Loucy (cell line): ENCODE measurements at regions not wholly inside any gene's neighbourhood (a gene's known extent, or its start where the extent isn't known, plus 50 kb on each side); places are given as distances from the start of the nearest gene placed in this dataset.
"Not testable (repeated sequence)": the region's sequence is repeated elsewhere in the genome, so short reads cannot be mapped to it uniquely, and the experiment has no call there.

Source experiments
- H2AFZ ChIP-seq: fragments of 200-600 bp; sonication (generic); 2 replicates; pipeline ENCODE4 v1.6.0; 2016; ENCODE audit warnings: antibody characterized with exemption, mild to moderate bottlenecking, low read length, moderate library complexity
- H3F3A ChIP-seq: fragments of 200-600 bp; 2 replicates; pipeline ENCODE4 v1.6.0; 2016; ENCODE audit warnings: antibody characterized with exemption, low read depth, mild to moderate bottlenecking
- H3K27me3 ChIP-seq: fragments of 200-600 bp; sonication (generic); 2 replicates; pipeline ENCODE4 v1.6.1; 2014; ENCODE audit warnings: low read length, mild to moderate bottlenecking; ENCODE audit not compliant: insufficient read depth, poor library complexity, severe bottlenecking
- H3K36me3 ChIP-seq: fragments of 200-600 bp; sonication (generic); 2 replicates; pipeline ENCODE4 v1.6.1; 2016; ENCODE audit warnings: low read length; ENCODE audit not compliant: insufficient read depth
- H3K4me1 ChIP-seq: fragments of 200-600 bp; sonication (generic); 2 replicates; pipeline ENCODE4 v1.5.1; 2014; ENCODE audit warnings: low read length, mild to moderate bottlenecking; ENCODE audit not compliant: insufficient read depth, poor library complexity, severe bottlenecking
- H3K4me2 ChIP-seq: fragments of 200-600 bp; sonication (generic); 2 replicates; pipeline ENCODE4 v1.6.0; 2014; ENCODE audit warnings: antibody characterized with exemption, low read length, low read depth, mild to moderate bottlenecking; ENCODE audit not compliant: poor library complexity, severe bottlenecking
- H3K4me3 ChIP-seq: fragments of 200-600 bp; sonication (generic); 2 replicates; pipeline ENCODE4 v1.5.1; 2014; ENCODE audit warnings: low read length, mild to moderate bottlenecking, mixed read lengths; ENCODE audit not compliant: poor library complexity, severe bottlenecking
- H3K79me2 ChIP-seq: fragments of 200-600 bp; sonication (generic); 2 replicates; pipeline ENCODE4 v1.6.1; 2014; ENCODE audit warnings: low read length; ENCODE audit not compliant: insufficient read depth
- H3K9ac ChIP-seq: fragments of 200-600 bp; sonication (generic); 2 replicates; pipeline ENCODE4 v1.6.0; 2014; ENCODE audit warnings: mild to moderate bottlenecking, low read depth, low read length, moderate library complexity; ENCODE audit not compliant: poor library complexity, severe bottlenecking
- H3K9me2 ChIP-seq: fragments of 200-600 bp; sonication (generic); replicated peaks from 2 replicates; pipeline ENCODE4 v1.6.1; 2016; ENCODE audit warnings: low read depth, low read length, mixed read lengths
- H3K9me3 ChIP-seq: fragments of 200-600 bp; sonication (generic); 2 replicates; pipeline ENCODE4 v1.6.1; 2014; ENCODE audit warnings: mild to moderate bottlenecking, antibody characterized with exemption, low read length, low read depth; ENCODE audit not compliant: insufficient read depth
- H4K20me1 ChIP-seq: fragments of 200-600 bp; sonication (generic); 2 replicates; pipeline ENCODE4 v1.6.0; 2014; ENCODE audit warnings: antibody characterized with exemption, low read length, mild to moderate bottlenecking; ENCODE audit not compliant: insufficient read depth, poor library complexity, severe bottlenecking
- EZH2phosphoT487 ChIP-seq: fragments of 200-600 bp; IDR thresholded peaks from 2 replicates; pipeline ENCODE4 v1.6.1; 2018; ENCODE audit warnings: antibody characterized with exemption, mild to moderate bottlenecking, moderate library complexity, borderline replicate concordance
- TF ChIP-seq, protein P1 (sequence below): fragments of 200-600 bp; sonication (generic); conservative IDR thresholded peaks from 2 replicates; pipeline ENCODE4 v1.5.1; 2014; ENCODE audit warnings: mild to moderate bottlenecking, antibody characterized with exemption, low read length

DNA sequence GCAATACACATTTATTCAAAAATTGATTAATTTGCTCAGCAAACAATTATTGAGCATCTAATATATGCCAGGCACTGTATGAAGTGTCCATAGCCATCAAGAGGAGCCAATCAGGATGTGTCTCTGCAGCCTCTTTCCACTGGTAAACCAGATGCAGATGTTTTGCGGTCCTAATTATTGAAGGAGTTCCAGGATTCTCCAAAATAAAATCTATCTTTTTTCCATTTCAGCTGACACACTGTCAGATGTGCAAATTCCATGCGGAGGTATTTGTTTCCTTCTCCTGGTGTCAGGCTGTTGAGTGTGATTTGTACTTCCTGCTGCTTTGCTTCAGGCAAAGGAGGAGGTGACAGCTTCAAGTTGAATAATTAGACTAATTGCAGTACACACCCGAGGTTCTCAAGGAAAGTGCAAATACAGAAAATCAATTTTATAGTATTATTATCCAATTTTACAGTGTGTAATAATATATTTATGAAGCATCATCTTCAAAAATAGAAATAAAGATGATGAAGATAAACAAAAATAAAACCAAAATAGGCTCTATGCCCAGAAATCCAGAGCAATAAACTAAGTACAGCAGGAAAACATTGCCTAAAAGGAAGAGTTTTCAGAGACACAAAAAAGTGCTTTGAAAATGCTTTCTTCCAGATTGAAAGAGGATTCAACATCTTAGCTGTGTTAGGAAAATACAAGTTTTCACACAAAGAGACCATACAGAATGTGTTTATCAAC lies 1352.9 kb upstream of the CHAC2 start:
- Histone ChIP-seq H2AFZ (no peak overlapping the region), H3K9ac (no peak overlapping the region), H3K27me3 (no peaks in the 10 kb centered on the region), H3K4me3 (no peak overlapping the region), H4K20me1 (no peaks in the 10 kb centered on the region), H3K36me3 (no peaks in the 10 kb centered on the region), H3K9me2 (no peaks in the 10 kb centered on the region), H3K79me2 (no peaks in the 10 kb centered on the region), H3K9me3 (no peaks in the 10 kb centered on the region), H3F3A (no peaks in the 10 kb centered on the region), H3K4me2 (no peak overlapping the region), H3K4me1 (no peaks in the 10 kb centered on the region)
- no peak for TF ChIP-seq EZH2phosphoT487
- TF ChIP-seq, protein P1, sequence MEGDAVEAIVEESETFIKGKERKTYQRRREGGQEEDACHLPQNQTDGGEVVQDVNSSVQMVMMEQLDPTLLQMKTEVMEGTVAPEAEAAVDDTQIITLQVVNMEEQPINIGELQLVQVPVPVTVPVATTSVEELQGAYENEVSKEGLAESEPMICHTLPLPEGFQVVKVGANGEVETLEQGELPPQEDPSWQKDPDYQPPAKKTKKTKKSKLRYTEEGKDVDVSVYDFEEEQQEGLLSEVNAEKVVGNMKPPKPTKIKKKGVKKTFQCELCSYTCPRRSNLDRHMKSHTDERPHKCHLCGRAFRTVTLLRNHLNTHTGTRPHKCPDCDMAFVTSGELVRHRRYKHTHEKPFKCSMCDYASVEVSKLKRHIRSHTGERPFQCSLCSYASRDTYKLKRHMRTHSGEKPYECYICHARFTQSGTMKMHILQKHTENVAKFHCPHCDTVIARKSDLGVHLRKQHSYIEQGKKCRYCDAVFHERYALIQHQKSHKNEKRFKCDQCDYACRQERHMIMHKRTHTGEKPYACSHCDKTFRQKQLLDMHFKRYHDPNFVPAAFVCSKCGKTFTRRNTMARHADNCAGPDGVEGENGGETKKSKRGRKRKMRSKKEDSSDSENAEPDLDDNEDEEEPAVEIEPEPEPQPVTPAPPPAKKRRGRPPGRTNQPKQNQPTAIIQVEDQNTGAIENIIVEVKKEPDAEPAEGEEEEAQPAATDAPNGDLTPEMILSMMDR = no peak

DNA sequence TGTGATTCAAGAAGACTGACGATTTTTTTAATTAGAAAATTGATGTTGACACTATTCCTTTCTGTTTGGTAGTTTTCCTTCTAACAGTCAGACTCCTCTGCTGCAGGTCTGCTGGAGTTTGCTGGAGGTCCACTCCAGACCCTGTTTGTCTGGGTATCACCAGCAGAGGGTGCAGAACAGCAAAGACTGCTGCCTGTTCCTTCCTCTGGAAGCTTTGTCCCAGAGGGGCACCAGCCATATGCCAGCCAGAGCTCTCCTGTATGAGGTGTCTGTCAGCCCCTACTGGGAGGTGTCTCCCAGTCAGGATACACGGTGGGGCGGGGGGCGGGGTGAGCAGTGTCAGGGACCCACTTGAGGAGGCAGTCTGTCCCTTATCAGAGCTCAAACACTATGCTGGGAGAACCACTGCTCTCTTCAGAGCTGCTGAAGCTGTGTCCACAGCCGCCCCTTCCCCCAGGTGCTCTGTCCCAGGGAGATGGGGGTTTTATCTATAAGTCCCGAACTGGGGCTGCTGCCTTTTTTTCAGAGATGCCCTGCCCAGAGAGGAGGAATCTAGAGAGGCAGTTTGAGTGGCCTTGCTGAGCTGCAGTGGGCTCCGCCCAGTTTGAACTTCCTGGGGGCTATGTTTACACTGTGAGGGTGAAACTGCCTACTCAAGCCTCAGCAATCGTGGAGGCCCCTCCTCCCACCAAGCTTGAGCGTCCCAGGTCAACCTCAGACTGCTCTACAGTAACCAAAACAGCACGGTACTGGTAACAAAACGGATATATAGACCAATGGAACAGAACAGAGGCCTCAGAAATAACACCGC lies 1358.1 kb upstream of the CHAC2 start:
- not testable (repeated sequence) for H3K79me2 ChIP-seq, H2AFZ ChIP-seq, H3K9me2 ChIP-seq, H3K36me3 ChIP-seq, H3K9ac ChIP-seq, H3K4me3 ChIP-seq, H3K9me3 ChIP-seq, H4K20me1 ChIP-seq, H3K4me2 ChIP-seq, H3K4me1 ChIP-seq, H3K27me3 ChIP-seq, H3F3A ChIP-seq

DNA sequence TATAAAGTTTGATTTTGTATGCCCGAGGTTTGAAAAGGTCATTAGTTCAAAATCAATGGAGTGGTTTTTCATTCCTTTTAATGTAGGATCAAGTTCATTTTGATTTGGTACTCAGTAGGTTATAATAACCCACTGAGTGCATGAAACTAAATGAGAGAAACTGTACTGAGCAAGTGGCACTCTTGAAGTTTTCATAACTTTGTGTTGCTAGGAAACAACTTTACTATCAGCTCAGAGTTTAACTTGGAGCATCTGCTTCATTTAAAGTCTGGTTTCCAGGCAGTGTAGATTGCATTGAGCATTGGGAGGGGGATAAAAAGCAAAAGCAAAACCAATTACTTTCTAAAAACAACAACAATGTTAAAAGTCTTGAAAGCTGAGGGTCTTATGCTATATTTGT lies 1361.6 kb upstream of the CHAC2 start:
- TF ChIP-seq EZH2phosphoT487 = no peak
- TF ChIP-seq, protein P1 = no peak
- Histone ChIP-seq H3K4me3 (no peak overlapping the region), H3K79me2 (no peaks in the 10 kb centered on the region), H3K9me2 (no peaks in the 10 kb centered on the region), H3K9me3 (no peaks in the 10 kb centered on the region), H3K36me3 (no peaks in the 10 kb centered on the region), H4K20me1 (no peaks in the 10 kb centered on the region), H3K9ac (no peak overlapping the region), H3K27me3 (no peaks in the 10 kb centered on the region), H3K4me2 (no peak overlapping the region), H2AFZ (no peak overlapping the region), H3K4me1 (no peaks in the 10 kb centered on the region), H3F3A (no peaks in the 10 kb centered on the region)
